Superior temporal gyrus (tissue), 1 donor: ENCODE measurements at regions not wholly inside any gene's neighbourhood (a gene's known extent, or its start where the extent isn't known, plus 50 kb on each side); places are given as distances from the start of the nearest gene placed in this dataset.

Source experiments
- DNase-seq: peaks from one replicate; pipeline ENCODE4 v3.0.0-alpha.2; 2016; ENCODE audit errors: extremely low spot score

GRCh38 chr2:180366481-180366880, 359.4 kb upstream of the CWC22 start:
- DNase-seq: no peak

GRCh38 chr2:180364719-180365118, 357.6 kb upstream of the CWC22 start:
- no peak for DNase-seq

- no peak for DNase-seq
Observed at GRCh38 chr2:180360283-180360618, 353.2 kb upstream of the CWC22 start.

GRCh38 chr2:180359522-180360282, 352.6 kb upstream of the CWC22 start:
- no peak for DNase-seq

- DNase-seq: no peak
Observed at GRCh38 chr2:180358458-180358857, 351.4 kb upstream of the CWC22 start.

DNA sequence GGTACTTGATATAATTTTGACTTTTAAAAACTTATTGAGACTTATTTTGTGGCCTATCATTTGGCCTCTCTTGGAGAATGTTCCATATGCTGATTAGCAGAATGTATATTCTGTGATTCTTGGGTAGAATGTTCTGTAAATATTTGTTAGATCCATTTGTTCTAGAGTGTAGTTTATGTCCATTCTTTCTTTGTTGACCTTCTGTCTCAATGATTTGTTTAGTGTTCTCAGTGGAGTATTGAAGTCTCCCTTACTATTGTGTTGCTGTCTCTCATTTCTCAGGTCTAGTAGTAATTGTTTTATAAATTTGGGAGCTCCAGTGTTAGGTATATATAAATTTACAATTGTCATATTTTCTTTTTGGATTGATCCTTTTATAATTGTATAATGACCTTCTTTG, 349.6 kb upstream of the CWC22 start:
- no peak for DNase-seq

DNA sequence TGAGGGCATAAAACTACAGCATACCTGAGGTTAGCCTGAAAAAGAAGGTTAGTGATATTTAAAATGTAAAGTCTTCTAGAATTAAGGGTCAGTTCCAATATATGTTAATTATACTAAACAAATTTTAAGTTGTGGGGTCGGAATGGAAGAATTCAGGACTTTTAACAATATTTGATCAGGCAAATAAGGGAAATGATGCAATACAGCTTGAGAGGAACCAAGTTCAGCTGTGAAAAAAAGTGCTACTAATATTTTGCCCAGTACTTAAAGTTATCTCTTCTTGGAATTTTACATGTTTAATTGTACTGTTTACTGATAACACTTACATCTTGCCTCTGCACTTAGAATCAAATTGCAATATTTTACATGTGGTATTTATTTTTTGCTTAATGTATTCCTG, 345.5 kb upstream of the CWC22 start:
- no peak for DNase-seq

DNA sequence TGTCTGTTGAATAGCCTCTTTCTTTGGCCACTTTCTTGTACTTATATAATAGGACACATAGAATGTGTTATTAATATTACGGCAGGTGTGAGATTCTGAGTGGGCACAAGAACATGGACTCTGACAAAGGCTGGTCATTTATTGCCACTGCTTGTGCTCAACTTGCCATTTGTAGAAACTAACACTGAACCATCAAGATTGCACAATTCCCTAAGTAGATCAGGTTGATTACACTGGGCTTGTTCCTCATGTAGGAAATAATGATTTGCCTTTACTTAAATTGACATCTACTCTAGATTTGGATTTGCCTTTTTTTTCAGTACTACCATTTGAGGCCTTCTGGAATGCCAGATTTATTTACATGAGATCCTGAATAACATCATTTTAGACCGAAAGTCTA, 342.7 kb upstream of the CWC22 start:
- DNase-seq: no peak

GRCh38 chr2:180343528-180344345, 336.6 kb upstream of the CWC22 start:
- DNase-seq: no peak

DNA sequence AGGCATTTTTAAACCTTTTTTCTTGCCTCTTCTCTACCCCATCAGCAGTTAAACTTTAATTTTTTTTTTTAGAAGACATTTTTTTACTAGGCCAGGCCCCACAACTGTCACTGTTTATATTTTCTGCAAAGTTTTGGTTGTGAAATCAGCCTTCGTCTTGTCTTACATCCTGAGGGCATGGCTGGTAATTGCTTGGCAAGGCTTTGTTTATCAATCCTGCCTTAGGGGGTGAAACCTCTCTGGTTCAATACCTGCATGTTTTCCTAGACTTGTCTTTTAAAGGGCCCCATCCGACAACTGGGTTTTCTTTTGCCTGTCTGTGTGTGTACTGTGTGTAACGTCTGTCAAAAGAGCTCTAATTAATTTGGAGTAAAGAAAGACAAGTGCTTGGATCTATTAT, 330.0 kb upstream of the CWC22 start:
- no peak for DNase-seq

DNA sequence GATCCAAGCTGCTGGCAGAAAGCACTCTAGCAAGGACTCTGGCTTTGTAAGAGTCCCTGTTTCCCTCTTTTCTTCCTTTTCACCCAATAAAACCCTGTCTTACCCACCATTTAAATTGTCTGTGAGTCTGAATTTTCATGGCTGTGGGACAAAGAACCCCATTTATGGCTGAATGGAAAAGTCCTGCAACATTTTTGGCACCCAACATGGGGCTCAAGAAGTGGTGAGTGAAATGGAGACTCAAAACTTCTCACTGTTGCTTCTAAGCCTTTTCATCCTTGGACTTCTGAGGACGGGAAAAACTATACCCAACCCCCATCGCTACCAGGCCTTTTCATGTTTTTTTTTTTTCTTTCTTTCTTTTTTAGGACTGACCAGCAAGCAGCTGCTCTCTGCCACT, 329.5 kb upstream of the CWC22 start:
- no peak for DNase-seq

- no peak for DNase-seq
Observed at GRCh38 chr2:180334514-180334913, 327.4 kb upstream of the CWC22 start.

GRCh38 chr2:180328795-180329422, 321.8 kb upstream of the CWC22 start:
- no peak for DNase-seq

GRCh38 chr2:180327185-180327584, 320.1 kb upstream of the CWC22 start:
- DNase-seq: no peak

- DNase-seq: no peak
Observed at GRCh38 chr2:180325416-180326120, 318.5 kb upstream of the CWC22 start.

GRCh38 chr2:180324182-180324581, 317.1 kb upstream of the CWC22 start:
- no peak for DNase-seq

DNA sequence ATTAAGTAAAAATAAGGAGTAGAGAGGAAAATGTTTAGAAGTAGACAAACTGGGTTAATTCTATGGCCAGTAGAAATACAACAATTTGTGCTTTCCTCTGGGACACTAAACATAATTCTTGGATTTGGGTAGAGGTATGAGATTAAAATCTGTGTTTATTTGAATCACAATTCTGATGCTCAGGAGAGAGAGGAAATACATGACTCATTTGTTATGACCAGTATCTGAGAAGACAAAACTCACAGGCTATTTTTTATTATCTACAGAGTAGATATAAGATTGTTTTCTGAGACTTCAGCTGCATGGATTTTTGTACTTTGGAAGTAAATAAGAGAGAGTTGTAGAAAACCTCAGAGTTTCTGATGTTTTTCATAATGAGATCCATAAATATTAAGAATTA, 315.7 kb upstream of the CWC22 start:
- DNase-seq: no peak

DNA sequence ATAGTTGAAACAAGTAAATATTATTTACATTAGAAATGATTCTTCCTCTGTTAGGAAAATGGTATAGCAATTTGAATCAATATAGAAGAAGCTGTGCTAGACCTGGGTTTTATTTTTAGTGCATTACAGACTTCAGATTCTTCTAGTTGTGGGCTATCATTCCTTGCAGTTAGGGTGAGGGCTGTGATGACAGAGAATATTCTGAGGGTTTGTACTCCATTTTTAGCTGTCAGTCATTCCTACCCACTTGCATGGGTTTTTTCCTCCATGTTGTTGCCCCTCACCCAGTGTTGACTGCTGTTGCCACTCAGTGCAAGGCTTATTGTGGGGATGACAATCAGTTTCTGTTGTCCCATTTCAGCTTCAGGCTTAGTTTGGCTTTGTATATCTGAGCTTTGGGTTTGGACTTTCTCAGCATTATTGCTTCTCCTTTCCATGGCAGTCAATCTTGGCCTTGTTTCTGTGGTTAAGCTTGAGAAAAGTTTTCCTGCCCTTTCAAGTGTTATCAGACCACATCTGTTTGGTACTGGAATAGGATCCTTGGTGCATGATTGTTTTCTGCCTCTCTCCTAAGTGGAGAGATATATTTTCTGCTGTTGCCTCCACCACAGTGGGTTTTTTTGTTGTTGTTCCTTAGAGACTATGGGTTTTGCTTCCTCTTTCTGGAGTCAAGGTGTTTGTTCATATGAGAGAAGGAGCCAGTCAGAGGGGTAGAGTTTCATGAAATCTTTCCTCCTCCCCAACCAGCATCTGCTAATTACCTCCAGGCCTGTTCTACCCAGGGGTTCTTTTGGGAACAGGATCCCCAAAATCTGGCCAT, 312.7 kb upstream of the CWC22 start:
- no peak for DNase-seq

GRCh38 chr2:180314086-180314485, 307.0 kb upstream of the CWC22 start:
- no peak for DNase-seq

DNA sequence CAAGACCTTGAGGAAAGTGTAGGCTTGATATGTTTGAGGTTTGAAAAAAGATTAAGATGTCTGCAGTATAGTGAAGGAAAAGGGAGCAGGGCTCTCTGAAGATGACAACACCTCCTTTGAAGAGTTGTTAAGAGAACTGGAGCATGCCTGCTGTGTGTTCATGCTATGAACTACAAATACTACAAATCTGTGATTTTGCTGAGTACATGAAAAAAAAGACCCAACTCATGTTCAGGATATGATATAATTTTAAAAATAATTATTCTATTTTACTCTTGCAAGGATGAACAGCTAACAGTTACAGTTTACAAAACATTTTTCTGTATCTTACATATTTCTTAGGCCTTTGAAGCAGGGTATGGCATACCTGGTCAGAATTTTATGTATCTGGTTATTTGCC, 305.4 kb upstream of the CWC22 start:
- no peak for DNase-seq

DNA sequence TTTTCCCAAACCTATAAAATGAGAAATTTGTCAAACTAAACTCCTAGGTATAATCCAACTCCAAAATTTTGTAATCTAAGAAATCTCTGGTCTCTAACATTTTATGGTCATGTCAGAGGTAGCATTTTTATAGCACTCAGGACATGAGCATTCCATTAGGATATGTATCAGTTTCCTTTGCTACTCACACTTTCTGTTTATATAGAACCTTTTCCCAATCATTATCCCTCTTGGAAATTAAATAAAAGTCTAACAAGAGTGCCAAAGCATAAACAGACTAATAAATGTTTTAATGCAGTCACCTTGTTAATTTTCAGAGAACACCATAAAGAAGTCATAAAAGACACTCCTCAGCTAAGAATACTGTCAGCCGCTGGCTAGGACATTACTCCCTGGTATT, 300.0 kb upstream of the CWC22 start:
- DNase-seq: no peak
